Left lung (tissue), 4 donors: ENCODE measurements at regions not wholly inside any gene's neighbourhood (a gene's known extent, or its start where the extent isn't known, plus 50 kb on each side); places are given as distances from the start of the nearest gene placed in this dataset.

ENCODE experiments used
- ATAC-seq: fragments of 200-7000 bp; cut with Tn5 transposase; one replicate; pipeline ENCODE4 v1.9.1; 2020; ENCODE audit warnings: moderate library complexity
- DNase-seq, 4 donors: peaks; one replicate each; pipeline ENCODE4 v3.0.0-alpha.2; 2013 to 2020
- H3K27ac ChIP-seq, 2 donors: fragments of 200-600 bp; sonication (generic) in 1 of 2; one replicate each; pipeline versions ENCODE4 v1.5.0 to v1.8.0; 2020 to 2021
- H3K27me3 ChIP-seq, 2 donors: fragments of 200-600 bp; sonication (generic) in 1 of 2; one replicate each; pipeline versions ENCODE4 v1.5.0 to v1.8.0; 2020 to 2021
- H3K36me3 ChIP-seq, 2 donors: fragments of 200-600 bp; sonication (generic) in 1 of 2; one replicate each; pipeline versions ENCODE4 v1.5.0 to v1.8.0; 2020 to 2021
- H3K4me1 ChIP-seq, 2 donors: fragments of 200-600 bp; one replicate each; pipeline ENCODE4 v1.8.0; 2021
- H3K4me3 ChIP-seq, 2 donors: fragments of 200-600 bp; sonication (generic) in 1 of 2; one replicate each; pipeline versions ENCODE4 v1.5.0 to v1.8.0; 2020 to 2021; ENCODE audit warnings: mild to moderate bottlenecking in 1 of 2
- H3K9me3 ChIP-seq, 2 donors: fragments of 200-600 bp; sonication (generic) in 1 of 2; one replicate each; pipeline versions ENCODE4 v1.5.0 to v1.8.0; 2020 to 2021
- CTCF ChIP-seq, 2 donors: fragments of 200-600 bp; sonication (generic) in 1 of 2; IDR thresholded peaks; one replicate each; pipeline versions ENCODE4 v1.5.0 to v1.8.0; 2021; ENCODE audit warnings: antibody characterized with exemption in 2 of 2
- intact Hi-C, 2 donors: fragments of 100-400 bp; cut with DNase I; formaldehyde crosslinking; loops; one replicate each; pipeline versions ENCODE4 v1.11.2 to v1.14.2; 2022
- donor health status: DM: no; HTN: yes; CAD: no.
- donor health status: DM: no; HTN: no; CAD: no.

GRCh38 chr3:64336488-64336887, 111.2 kb upstream of the PRICKLE2 start:
- Histone ChIP-seq H3K27ac (no peak overlapping the region), H3K27me3 (no peaks in the 10 kb centered on the region), H3K4me3 (no peak overlapping the region), H3K4me1 (peaks cover 5 to 8% of the 10 kb centered on the region in 2 donors), H3K9me3 (no peaks in the 10 kb centered on the region), H3K36me3 (no peaks in the 10 kb centered on the region)
- DNase-seq (no peak), ATAC-seq (no peak)
- intact Hi-C loops: no loop called here
- no peak for TF ChIP-seq CTCF (IDR thresholded peaks at IDR 0.05)

GRCh38 chr3:64332459-64333350, 107.4 kb upstream of the PRICKLE2 start:
- ATAC-seq (peak; percentile 80), DNase-seq (no peak)
- intact Hi-C loops: no loop called here
- Histone ChIP-seq H3K4me1 (peaks cover 3 to 8% of the 10 kb centered on the region in 2 donors), H3K36me3 (no peaks in the 10 kb centered on the region), H3K27me3 (no peaks in the 10 kb centered on the region), H3K4me3 (no peak overlapping the region), H3K27ac (peak overlapping the region in 1 of 2 donors; percentile 34), H3K9me3 (no peaks in the 10 kb centered on the region)
- TF ChIP-seq CTCF (IDR thresholded peaks at IDR 0.05): no peak

GRCh38 chr3:64331605-64332004, 106.3 kb upstream of the PRICKLE2 start:
- Histone ChIP-seq H3K36me3 (no peaks in the 10 kb centered on the region), H3K4me1 (peaks cover 3 to 8% of the 10 kb centered on the region in 2 donors), H3K9me3 (no peaks in the 10 kb centered on the region), H3K27me3 (no peaks in the 10 kb centered on the region), H3K27ac (no peak overlapping the region), H3K4me3 (no peak overlapping the region)
- ATAC-seq (no peak), DNase-seq (no peak)
- TF ChIP-seq CTCF (IDR thresholded peaks at IDR 0.05): no peak
- intact Hi-C loops: no loop called here

GRCh38 chr3:64329037-64329436, 103.8 kb upstream of the PRICKLE2 start:
- H3K27ac ChIP-seq: no peak overlapping the region
- H3K27me3 ChIP-seq: no peaks in the 10 kb centered on the region
- H3K4me1 ChIP-seq: peaks cover 3 to 8% of the 10 kb centered on the region in 2 donors
- H3K4me3 ChIP-seq: no peak overlapping the region
- no peak for TF ChIP-seq CTCF (IDR thresholded peaks at IDR 0.05)
- DNase-seq: no peak
- no peaks in the 10 kb centered on the region for H3K9me3 ChIP-seq
- intact Hi-C loops: no loop called here
- no peak for ATAC-seq
- H3K36me3 ChIP-seq: no peaks in the 10 kb centered on the region

- H3K36me3 ChIP-seq: no peaks in the 10 kb centered on the region
- intact Hi-C loops: no loop called here
- peak overlapping the region; percentile 77 to 84 for H3K27ac ChIP-seq
- H3K4me1 ChIP-seq: peaks cover 0 to 4% of the 10 kb centered on the region in 2 donors
- peak; percentile 78 for ATAC-seq
- no peaks in the 10 kb centered on the region for H3K27me3 ChIP-seq
- TF ChIP-seq CTCF (IDR thresholded peaks at IDR 0.05): no peak
- no peaks in the 10 kb centered on the region for H3K9me3 ChIP-seq
- H3K4me3 ChIP-seq: no peak overlapping the region
- peak in 1 of 4 donors; percentile 64 for DNase-seq
Observed at GRCh38 chr3:64327100-64327804, 102.0 kb upstream of the PRICKLE2 start.
